NT2/D1 (cell line): ENCODE measurements at regions not wholly inside any gene's neighbourhood (a gene's known extent, or its start where the extent isn't known, plus 50 kb on each side); places are given as distances from the start of the nearest gene placed in this dataset.

Experiments used
- DNase-seq: peaks from one replicate; pipeline ENCODE4 v3.0.0-alpha.2; 2011; ENCODE audit warnings: low read depth, low spot score
- H3K27me3 ChIP-seq: 2 replicates; pipeline ENCODE4 v1.6.0; 2011; ENCODE audit warnings: mild to moderate bottlenecking; ENCODE audit not compliant: insufficient read length, insufficient read depth
- H3K36me3 ChIP-seq: 2 replicates; pipeline ENCODE4 v1.6.1; 2011; ENCODE audit warnings: mild to moderate bottlenecking, low read length, mixed read lengths; ENCODE audit not compliant: insufficient read depth, insufficient read length
- H3K4me1 ChIP-seq: 2 replicates; pipeline ENCODE4 v1.5.1; 2011; ENCODE audit not compliant: insufficient read depth, insufficient read length
- H3K4me3 ChIP-seq: 2 replicates; pipeline ENCODE4 v1.5.1; 2011; ENCODE audit warnings: low read depth; ENCODE audit not compliant: insufficient read length
- H3K9ac ChIP-seq: 2 replicates; pipeline ENCODE4 v1.6.0; 2011; ENCODE audit warnings: low read depth; ENCODE audit not compliant: insufficient read length
- H3K9me3 ChIP-seq: 2 replicates; pipeline ENCODE4 v1.5.1; 2011; ENCODE audit warnings: mild to moderate bottlenecking, low read length; ENCODE audit not compliant: insufficient read depth
- SUZ12 ChIP-seq: IDR thresholded peaks from 2 replicates; pipeline ENCODE4 v1.6.1; 2011; ENCODE audit not compliant: insufficient read length, insufficient read depth; ENCODE audit errors: extremely low read depth
- YY1 ChIP-seq: IDR thresholded peaks from 2 replicates; pipeline ENCODE4 v1.6.1; 2011; ENCODE audit not compliant: insufficient read length, insufficient read depth
- ZNF274 ChIP-seq: IDR thresholded peaks from 2 replicates; pipeline ENCODE4 v1.6.1; 2011; ENCODE audit warnings: mild to moderate bottlenecking, low read depth, low read length

DNA sequence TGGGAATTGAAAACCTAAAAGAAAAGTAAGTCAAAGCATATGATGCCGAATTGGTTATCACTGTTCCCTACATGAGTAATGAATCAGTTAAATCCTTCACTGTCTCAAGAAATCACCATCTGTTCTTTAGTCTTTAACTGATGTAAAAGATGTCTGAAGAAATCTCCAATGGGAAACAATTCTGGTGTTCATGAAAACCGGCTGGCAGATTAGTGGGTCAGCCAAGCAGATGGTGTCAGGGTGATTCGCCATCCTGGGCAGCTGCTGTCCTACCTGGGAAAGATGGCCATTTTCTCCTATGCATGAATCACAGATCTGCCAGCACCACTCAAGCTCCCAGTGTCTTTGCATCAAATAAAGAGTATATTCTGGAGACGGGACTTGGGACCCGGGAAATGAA lies 925.2 kb upstream of the GHITM start:
- Histone ChIP-seq H3K4me3 (no peak overlapping the region), H3K9ac (no peak overlapping the region), H3K4me1 (no peaks in the 10 kb centered on the region), H3K9me3 (no peaks in the 10 kb centered on the region), H3K27me3 (no peaks in the 10 kb centered on the region), H3K36me3 (no peaks in the 10 kb centered on the region)
- TF ChIP-seq YY1, result no peak
- no peak for TF ChIP-seq ZNF274
- TF ChIP-seq SUZ12, result no peak
- no peak for DNase-seq

GRCh38 chr10:83218205-83218604 lies 921.1 kb upstream of the GHITM start:
- Histone ChIP-seq H3K4me1 (no peaks in the 10 kb centered on the region), H3K4me3 (no peak overlapping the region), H3K9ac (no peak overlapping the region), H3K27me3 (no peaks in the 10 kb centered on the region), H3K36me3 (no peaks in the 10 kb centered on the region), H3K9me3 (no peaks in the 10 kb centered on the region)
- DNase-seq, result no peak
- TF ChIP-seq YY1 (no peak), SUZ12 (no peak), ZNF274 (no peak)

- H3K4me3 ChIP-seq, result no peak overlapping the region
- no peak for DNase-seq
- no peaks in the 10 kb centered on the region for H3K4me1 ChIP-seq
- H3K27me3 ChIP-seq, result no peaks in the 10 kb centered on the region
- H3K36me3 ChIP-seq, result no peaks in the 10 kb centered on the region
- no peak overlapping the region for H3K9ac ChIP-seq
- no peaks in the 10 kb centered on the region for H3K9me3 ChIP-seq
- TF ChIP-seq ZNF274 (no peak), YY1 (no peak), SUZ12 (no peak)
These were observed 917.0 kb upstream of the GHITM start for GRCh38 chr10:83222300-83222699.

- Histone ChIP-seq H3K36me3 (no peaks in the 10 kb centered on the region), H3K27me3 (no peaks in the 10 kb centered on the region), H3K4me3 (no peak overlapping the region), H3K4me1 (no peaks in the 10 kb centered on the region), H3K9me3 (no peaks in the 10 kb centered on the region), H3K9ac (no peak overlapping the region)
- TF ChIP-seq ZNF274, result no peak
- TF ChIP-seq SUZ12, result no peak
- TF ChIP-seq YY1, result no peak
- DNase-seq, result no peak
These were observed 916.2 kb upstream of the GHITM start for GRCh38 chr10:83222832-83223742.

- Histone ChIP-seq H3K9me3 (no peaks in the 10 kb centered on the region), H3K36me3 (no peaks in the 10 kb centered on the region), H3K4me1 (peaks cover 2% of the 10 kb centered on the region), H3K4me3 (no peak overlapping the region), H3K27me3 (no peaks in the 10 kb centered on the region), H3K9ac (no peak overlapping the region)
- no peak for DNase-seq
- TF ChIP-seq ZNF274 (no peak), YY1 (no peak), SUZ12 (no peak)
These were observed 913.5 kb upstream of the GHITM start for GRCh38 chr10:83225781-83226180.

GRCh38 chr10:83229991-83230390 lies 909.3 kb upstream of the GHITM start:
- no peaks in the 10 kb centered on the region for H3K9me3 ChIP-seq
- no peak for DNase-seq
- H3K4me3 ChIP-seq, result no peak overlapping the region
- H3K27me3 ChIP-seq, result no peaks in the 10 kb centered on the region
- H3K4me1 ChIP-seq, result peaks cover 2% of the 10 kb centered on the region
- TF ChIP-seq SUZ12 (no peak), YY1 (no peak)
- H3K36me3 ChIP-seq, result no peaks in the 10 kb centered on the region
- H3K9ac ChIP-seq, result no peak overlapping the region

GRCh38 chr10:83233691-83234090 lies 905.6 kb upstream of the GHITM start:
- Histone ChIP-seq H3K9me3 (no peaks in the 10 kb centered on the region), H3K9ac (no peak overlapping the region), H3K36me3 (no peaks in the 10 kb centered on the region), H3K4me1 (peaks cover 2% of the 10 kb centered on the region), H3K27me3 (no peaks in the 10 kb centered on the region), H3K4me3 (no peak overlapping the region)
- no peak for DNase-seq
- TF ChIP-seq YY1 (no peak), SUZ12 (no peak), ZNF274 (no peak)
